Activated naive CD4-positive, alpha-beta T cell treated with anti-CD3 and anti-CD28 coated beads for 36 hours (primary cell): ENCODE measurements at regions not wholly inside any gene's neighbourhood (a gene's known extent, or its start where the extent isn't known, plus 50 kb on each side); places are given as distances from the start of the nearest gene placed in this dataset.
"Not testable (repeated sequence)": the region's sequence is repeated elsewhere in the genome, so short reads cannot be mapped to it uniquely, and the experiment has no call there.

ENCODE experiments used
- CTCF ChIA-PET: fragments of 350-600 bp; sonication (Branson Sonifier 250); formaldehyde crosslinking; loops from one replicate; lab custom pipeline; 2021; ENCODE audit warnings: antibody characterized with exemption; lab: Charles Lee
- DNase-seq: peaks from one replicate; pipeline ENCODE4 v3.0.0-alpha.2; 2020
- H3K27ac Mint-ChIP-seq: one replicate; pipeline ENCODE4 v1.8.0; 2021; ENCODE audit warnings: mild to moderate bottlenecking, mixed read lengths
- H3K27me3 Mint-ChIP-seq: one replicate; pipeline ENCODE4 v1.8.0; 2021; ENCODE audit warnings: low read depth, mixed read lengths
- H3K36me3 Mint-ChIP-seq: one replicate; pipeline ENCODE4 v1.8.0; 2021; ENCODE audit warnings: low read depth, mixed read lengths
- H3K4me1 Mint-ChIP-seq: one replicate; pipeline ENCODE4 v1.8.0; 2021; ENCODE audit warnings: low read depth, mixed read lengths
- H3K4me3 Mint-ChIP-seq: one replicate; pipeline ENCODE4 v1.8.0; 2021; ENCODE audit warnings: mild to moderate bottlenecking, moderate library complexity, mixed read lengths
- H3K9me3 Mint-ChIP-seq: one replicate; pipeline ENCODE4 v1.8.0; 2021; ENCODE audit warnings: mixed read lengths
- intact Hi-C: fragments of 100-400 bp; cut with micrococcal nuclease; formaldehyde crosslinking; loops from one replicate; pipeline ENCODE4 v1.15.1; 2023

GRCh38 chr2:107094450-107094986, 208.6 kb upstream of the ST6GAL2 start:
- CTCF ChIA-PET: no interaction called here
- Mint-ChIP-seq H3K4me1 (no peaks in the 10 kb centered on the region), H3K27ac (no peak overlapping the region), H3K9me3 (no peaks in the 10 kb centered on the region), H3K4me3 (no peak overlapping the region), H3K36me3 (no peaks in the 10 kb centered on the region), H3K27me3 (no peaks in the 10 kb centered on the region)
- DNase-seq: no peak
- intact Hi-C loops: no loop called here

GRCh38 chr2:107102176-107102575, 216.2 kb upstream of the ST6GAL2 start:
- Mint-ChIP-seq H3K36me3 (no peaks in the 10 kb centered on the region), H3K4me3 (no peak overlapping the region), H3K27ac (no peak overlapping the region), H3K9me3 (peaks cover 7% of the 10 kb centered on the region), H3K4me1 (no peaks in the 10 kb centered on the region), H3K27me3 (no peaks in the 10 kb centered on the region)
- DNase-seq: no peak
- CTCF ChIA-PET: no interaction called here
- intact Hi-C loops: no loop called here

DNA sequence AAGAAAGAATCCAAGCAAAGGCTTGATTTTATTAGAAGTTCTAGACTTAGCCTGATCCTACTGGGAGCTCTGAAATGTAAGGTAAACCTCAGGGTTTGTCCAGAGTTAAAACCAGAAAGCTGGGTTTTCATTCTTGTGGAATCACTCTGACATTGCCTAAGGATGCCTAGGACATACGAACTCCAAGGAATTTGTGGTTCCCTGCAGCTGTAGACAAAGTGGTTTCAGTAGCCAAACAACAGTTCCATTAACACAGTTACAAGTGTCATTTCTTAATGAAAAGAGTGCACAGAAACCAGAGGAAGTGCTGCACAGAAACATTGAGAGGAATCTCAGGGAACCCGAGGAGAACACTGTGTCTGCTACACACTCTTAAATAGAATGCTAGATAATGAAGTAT, 221.4 kb upstream of the ST6GAL2 start:
- intact Hi-C loops: no loop called here
- no peaks in the 10 kb centered on the region for H3K36me3 Mint-ChIP-seq
- H3K27ac Mint-ChIP-seq: no peak overlapping the region
- CTCF ChIA-PET: no interaction called here
- no peaks in the 10 kb centered on the region for H3K27me3 Mint-ChIP-seq
- H3K4me1 Mint-ChIP-seq: no peaks in the 10 kb centered on the region
- H3K4me3 Mint-ChIP-seq: no peak overlapping the region
- peaks cover 8% of the 10 kb centered on the region for H3K9me3 Mint-ChIP-seq
- no peak for DNase-seq

GRCh38 chr2:107108556-107108955, 222.6 kb upstream of the ST6GAL2 start:
- CTCF ChIA-PET: no interaction called here
- intact Hi-C loops: no loop called here
- Mint-ChIP-seq H3K4me1 (no peaks in the 10 kb centered on the region), H3K9me3 (peaks cover 8% of the 10 kb centered on the region), H3K27ac (no peak overlapping the region), H3K27me3 (no peaks in the 10 kb centered on the region), H3K36me3 (no peaks in the 10 kb centered on the region), H3K4me3 (no peak overlapping the region)
- no peak for DNase-seq

- Mint-ChIP-seq H3K36me3 (no peaks in the 10 kb centered on the region), H3K4me3 (no peak overlapping the region), H3K9me3 (peaks cover 2% of the 10 kb centered on the region), H3K4me1 (no peaks in the 10 kb centered on the region), H3K27me3 (no peaks in the 10 kb centered on the region), H3K27ac (no peak overlapping the region)
- intact Hi-C loops: no loop called here
- CTCF ChIA-PET: no interaction called here
- no peak for DNase-seq
Measured at GRCh38 chr2:107111623-107112022, 225.7 kb upstream of the ST6GAL2 start.

GRCh38 chr2:107112561-107112960, 226.6 kb upstream of the ST6GAL2 start:
- no peak for DNase-seq
- intact Hi-C loops: no loop called here
- Mint-ChIP-seq H3K9me3 (peaks cover 2% of the 10 kb centered on the region), H3K4me1 (no peaks in the 10 kb centered on the region), H3K4me3 (no peak overlapping the region), H3K27ac (no peak overlapping the region), H3K27me3 (no peaks in the 10 kb centered on the region), H3K36me3 (no peaks in the 10 kb centered on the region)
- CTCF ChIA-PET: no interaction called here

GRCh38 chr2:107128381-107128780, 242.4 kb upstream of the ST6GAL2 start:
- Mint-ChIP-seq H3K27me3 (no peaks in the 10 kb centered on the region), H3K36me3 (no peaks in the 10 kb centered on the region), H3K4me3 (no peak overlapping the region), H3K4me1 (no peaks in the 10 kb centered on the region), H3K9me3 (no peaks in the 10 kb centered on the region), H3K27ac (no peak overlapping the region)
- no peak for DNase-seq
- intact Hi-C loops: no loop called here
- CTCF ChIA-PET: no interaction called here

- intact Hi-C loops: no loop called here
- Mint-ChIP-seq H3K4me3 (no peak overlapping the region), H3K9me3 (no peaks in the 10 kb centered on the region), H3K27me3 (no peaks in the 10 kb centered on the region), H3K36me3 (no peaks in the 10 kb centered on the region), H3K4me1 (no peaks in the 10 kb centered on the region), H3K27ac (no peak overlapping the region)
- CTCF ChIA-PET: no interaction called here
- no peak for DNase-seq
Measured at GRCh38 chr2:107132070-107132469, 246.1 kb upstream of the ST6GAL2 start.

GRCh38 chr2:107132746-107133145, 246.8 kb upstream of the ST6GAL2 start:
- no peak overlapping the region for H3K27ac Mint-ChIP-seq
- H3K27me3 Mint-ChIP-seq: no peaks in the 10 kb centered on the region

DNA sequence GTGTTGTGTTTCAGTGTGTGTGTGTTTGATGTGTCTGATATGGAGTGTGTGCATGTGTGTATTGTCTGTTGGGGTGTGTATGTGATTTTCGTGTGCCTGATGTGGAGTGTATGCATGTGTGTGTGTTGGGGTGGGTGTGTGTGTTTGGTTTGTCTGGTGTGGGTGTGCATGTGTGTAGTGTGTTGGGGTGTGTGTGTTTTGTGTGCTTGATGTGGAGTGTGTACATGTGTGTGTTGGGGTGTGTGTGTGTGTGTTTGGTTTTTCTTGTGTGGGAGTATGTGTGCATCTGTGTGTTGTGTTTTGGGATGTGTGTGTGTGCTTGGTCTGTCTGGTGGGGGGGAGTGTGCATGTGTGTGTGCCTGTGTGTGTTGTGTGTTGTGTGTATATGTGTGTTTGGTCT, 247.4 kb upstream of the ST6GAL2 start:
- Mint-ChIP-seq H3K36me3 (no peaks in the 10 kb centered on the region), H3K4me3 (no peak overlapping the region), H3K27ac (no peak overlapping the region), H3K9me3 (no peaks in the 10 kb centered on the region), H3K27me3 (no peaks in the 10 kb centered on the region), H3K4me1 (no peaks in the 10 kb centered on the region)
- intact Hi-C loops: no loop called here
- no peak for DNase-seq
- CTCF ChIA-PET: no interaction called here

More at GRCh38 chr2:107132746-107133145, 246.8 kb upstream of the ST6GAL2 start:
- Mint-ChIP-seq H3K36me3 (no peaks in the 10 kb centered on the region), H3K9me3 (no peaks in the 10 kb centered on the region), H3K4me1 (no peaks in the 10 kb centered on the region), H3K4me3 (no peak overlapping the region)
- DNase-seq: no peak
- intact Hi-C loops: no loop called here
- CTCF ChIA-PET: no interaction called here

GRCh38 chr2:107136733-107137132, 250.8 kb upstream of the ST6GAL2 start:
- DNase-seq: no peak
- intact Hi-C loops: no loop called here
- H3K9me3 Mint-ChIP-seq: peaks cover 6% of the 10 kb centered on the region
- no peak overlapping the region for H3K27ac Mint-ChIP-seq
- no peaks in the 10 kb centered on the region for H3K4me1 Mint-ChIP-seq
- H3K27me3 Mint-ChIP-seq: no peaks in the 10 kb centered on the region
- H3K36me3 Mint-ChIP-seq: no peaks in the 10 kb centered on the region
- CTCF ChIA-PET: no interaction called here
- H3K4me3 Mint-ChIP-seq: no peak overlapping the region

GRCh38 chr2:107137706-107138105, 251.7 kb upstream of the ST6GAL2 start:
- no peak for DNase-seq
- Mint-ChIP-seq H3K27me3 (no peaks in the 10 kb centered on the region), H3K9me3 (peaks cover 6% of the 10 kb centered on the region), H3K4me3 (no peak overlapping the region), H3K27ac (no peak overlapping the region), H3K36me3 (no peaks in the 10 kb centered on the region), H3K4me1 (no peaks in the 10 kb centered on the region)
- intact Hi-C loops: no loop called here
- CTCF ChIA-PET: no interaction called here

DNA sequence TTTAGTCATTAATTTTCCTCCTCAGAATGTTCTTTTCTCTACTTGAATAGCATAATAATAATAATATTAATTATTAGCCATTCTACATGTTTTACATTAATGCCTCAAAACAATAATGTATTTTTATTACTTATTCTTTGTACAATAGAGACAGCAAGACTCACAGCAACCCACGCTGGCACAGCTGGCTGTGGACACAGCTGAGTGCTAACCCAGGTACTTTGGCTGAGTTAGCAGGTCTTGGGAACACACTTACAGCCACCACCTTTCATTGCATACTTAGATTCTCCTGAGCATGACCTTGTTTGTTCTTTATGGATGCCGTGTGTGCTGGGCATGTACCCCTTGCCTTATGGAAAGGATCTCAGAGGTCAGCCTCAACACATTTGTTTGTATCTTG, 260.2 kb upstream of the ST6GAL2 start:
- Mint-ChIP-seq H3K4me3 (no peak overlapping the region), H3K36me3 (no peaks in the 10 kb centered on the region), H3K4me1 (no peaks in the 10 kb centered on the region), H3K27ac (no peak overlapping the region), H3K27me3 (no peaks in the 10 kb centered on the region), H3K9me3 (peaks cover 2% of the 10 kb centered on the region)
- intact Hi-C loops: no loop called here
- CTCF ChIA-PET: no interaction called here
- no peak for DNase-seq

- H3K27ac Mint-ChIP-seq, intact Hi-C loops: not testable (repeated sequence)
Measured at GRCh38 chr2:107146645-107147044, 260.7 kb upstream of the ST6GAL2 start.

More at GRCh38 chr2:107146645-107147044, 260.7 kb upstream of the ST6GAL2 start:
- H3K4me1 Mint-ChIP-seq, H3K36me3 Mint-ChIP-seq, H3K9me3 Mint-ChIP-seq, H3K27me3 Mint-ChIP-seq, CTCF ChIA-PET, DNase-seq, H3K4me3 Mint-ChIP-seq: not testable (repeated sequence)
